OCI-LY1 (cell line): ENCODE measurements at regions not wholly inside any gene's neighbourhood (a gene's known extent, or its start where the extent isn't known, plus 50 kb on each side); places are given as distances from the start of the nearest gene placed in this dataset.

Source experiments
- H2AFZ ChIP-seq: fragments of 200-600 bp; sonication (generic), shearing (Covaris generic); 2 replicates; pipeline ENCODE4 v1.6.0; 2014; ENCODE audit warnings: antibody characterized with exemption, mild to moderate bottlenecking, low read length
- H3F3A ChIP-seq: fragments of 200-600 bp; sonication (generic), shearing (Covaris generic); 2 replicates; pipeline ENCODE4 v1.6.0; 2014; ENCODE audit warnings: mild to moderate bottlenecking, antibody characterized with exemption, low read length, moderate library complexity; ENCODE audit not compliant: insufficient read depth
- H3K27ac ChIP-seq: fragments of 200-600 bp; sonication (generic); 2 replicates; pipeline ENCODE4 v1.5.1; 2014; ENCODE audit warnings: low read length, mixed run types, mild to moderate bottlenecking, low read depth; ENCODE audit not compliant: poor library complexity, severe bottlenecking
- H3K27me3 ChIP-seq: fragments of 200-600 bp; sonication (generic); 2 replicates; pipeline ENCODE4 v1.6.0; 2014; ENCODE audit warnings: antibody characterized with exemption, mild to moderate bottlenecking, low read length, moderate library complexity; ENCODE audit not compliant: insufficient read depth
- H3K36me3 ChIP-seq: fragments of 200-600 bp; sonication (generic); 2 replicates; pipeline ENCODE4 v1.6.1; 2014; ENCODE audit warnings: mild to moderate bottlenecking, antibody characterized with exemption, low read length, moderate library complexity, mixed read lengths; ENCODE audit not compliant: insufficient read depth
- H3K4me1 ChIP-seq: fragments of 200-600 bp; sonication (generic); 2 replicates; pipeline ENCODE4 v1.5.1; 2014; ENCODE audit warnings: mild to moderate bottlenecking, low read length, moderate library complexity; ENCODE audit not compliant: insufficient read depth, severe bottlenecking
- H3K4me2 ChIP-seq: fragments of 200-600 bp; sonication (generic), shearing (Covaris generic); 2 replicates; pipeline ENCODE4 v1.6.1; 2014; ENCODE audit warnings: low read length
- H3K4me3 ChIP-seq: fragments of 200-600 bp; sonication (generic); 2 replicates; pipeline ENCODE4 v1.5.1; 2014; ENCODE audit warnings: low read length, low read depth, mild to moderate bottlenecking, mixed read lengths; ENCODE audit not compliant: poor library complexity, severe bottlenecking
- H3K79me2 ChIP-seq: fragments of 200-600 bp; shearing (Covaris generic); 2 replicates; pipeline ENCODE4 v1.6.1; 2016; ENCODE audit warnings: mixed run types, low read length, mixed read lengths; ENCODE audit not compliant: insufficient read depth
- H3K9ac ChIP-seq: fragments of 200-600 bp; sonication (generic), shearing (Covaris generic); 2 replicates; pipeline ENCODE4 v1.6.1; 2014; ENCODE audit warnings: mild to moderate bottlenecking, low read length, mixed read lengths
- H3K9me2 ChIP-seq: fragments of 200-600 bp; sonication (generic), shearing (Covaris generic); 2 replicates; pipeline ENCODE4 v1.6.1; 2014; ENCODE audit warnings: low read depth, mild to moderate bottlenecking, low read length, mixed read lengths
- H3K9me3 ChIP-seq: fragments of 200-600 bp; shearing (Covaris generic); 2 replicates; pipeline ENCODE4 v1.6.1; 2014; ENCODE audit warnings: low read length, mixed read lengths
- H4K20me1 ChIP-seq: fragments of 200-600 bp; sonication (generic), shearing (Covaris generic); 2 replicates; pipeline ENCODE4 v1.6.0; 2016; ENCODE audit warnings: mild to moderate bottlenecking, low read length; ENCODE audit not compliant: insufficient read depth
- EZH2 ChIP-seq: fragments of 200-600 bp; sonication (generic), shearing (Covaris generic); IDR thresholded peaks from 2 replicates; pipeline ENCODE4 v1.8.0; 2017; ENCODE audit warnings: borderline replicate concordance, mixed run types, mild to moderate bottlenecking, antibody characterized with exemption, low read length, moderate library complexity, mixed read lengths
- TF ChIP-seq, protein P1 (sequence below): fragments of 200-600 bp; sonication (generic), shearing (Covaris generic); IDR thresholded peaks from 2 replicates; pipeline ENCODE4 v1.5.1; 2017; ENCODE audit warnings: mild to moderate bottlenecking, antibody characterized with exemption, low read length, moderate library complexity, mixed read lengths

DNA sequence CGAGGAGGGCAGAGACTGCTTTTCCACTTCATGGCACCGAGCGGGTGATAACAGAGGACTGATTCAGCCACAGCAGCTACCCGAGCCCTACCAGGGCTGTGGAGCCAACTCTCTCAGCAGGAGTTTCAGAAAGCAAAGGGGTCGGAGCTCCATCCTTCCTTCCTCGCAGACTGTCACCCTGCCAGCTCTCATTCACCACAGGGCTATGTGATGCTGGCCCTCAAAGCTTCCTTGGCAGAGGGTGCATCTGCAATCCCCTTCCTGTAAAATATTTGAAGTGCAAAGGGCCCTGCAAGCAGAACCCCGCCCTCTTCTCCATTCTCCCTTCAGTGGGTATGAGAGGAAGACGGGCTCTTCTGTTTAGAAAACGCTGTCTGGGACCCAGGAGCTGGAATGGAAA lies 105.3 kb upstream of the LYZL2 start:
- Histone ChIP-seq H3K27ac (no peak overlapping the region), H3K9me3 (no peaks in the 10 kb centered on the region), H3K9ac (no peak overlapping the region), H3K79me2 (no peaks in the 10 kb centered on the region), H3F3A (no peaks in the 10 kb centered on the region), H3K4me2 (no peak overlapping the region), H3K4me1 (no peaks in the 10 kb centered on the region), H2AFZ (no peak overlapping the region), H4K20me1 (no peaks in the 10 kb centered on the region), H3K4me3 (no peak overlapping the region), H3K36me3 (no peaks in the 10 kb centered on the region), H3K9me2 (no peaks in the 10 kb centered on the region), H3K27me3 (no peaks in the 10 kb centered on the region; the same call in 1 of the 2 replicates)
- TF ChIP-seq, protein P1, sequence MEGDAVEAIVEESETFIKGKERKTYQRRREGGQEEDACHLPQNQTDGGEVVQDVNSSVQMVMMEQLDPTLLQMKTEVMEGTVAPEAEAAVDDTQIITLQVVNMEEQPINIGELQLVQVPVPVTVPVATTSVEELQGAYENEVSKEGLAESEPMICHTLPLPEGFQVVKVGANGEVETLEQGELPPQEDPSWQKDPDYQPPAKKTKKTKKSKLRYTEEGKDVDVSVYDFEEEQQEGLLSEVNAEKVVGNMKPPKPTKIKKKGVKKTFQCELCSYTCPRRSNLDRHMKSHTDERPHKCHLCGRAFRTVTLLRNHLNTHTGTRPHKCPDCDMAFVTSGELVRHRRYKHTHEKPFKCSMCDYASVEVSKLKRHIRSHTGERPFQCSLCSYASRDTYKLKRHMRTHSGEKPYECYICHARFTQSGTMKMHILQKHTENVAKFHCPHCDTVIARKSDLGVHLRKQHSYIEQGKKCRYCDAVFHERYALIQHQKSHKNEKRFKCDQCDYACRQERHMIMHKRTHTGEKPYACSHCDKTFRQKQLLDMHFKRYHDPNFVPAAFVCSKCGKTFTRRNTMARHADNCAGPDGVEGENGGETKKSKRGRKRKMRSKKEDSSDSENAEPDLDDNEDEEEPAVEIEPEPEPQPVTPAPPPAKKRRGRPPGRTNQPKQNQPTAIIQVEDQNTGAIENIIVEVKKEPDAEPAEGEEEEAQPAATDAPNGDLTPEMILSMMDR, result no peak
- no peak for TF ChIP-seq EZH2

DNA sequence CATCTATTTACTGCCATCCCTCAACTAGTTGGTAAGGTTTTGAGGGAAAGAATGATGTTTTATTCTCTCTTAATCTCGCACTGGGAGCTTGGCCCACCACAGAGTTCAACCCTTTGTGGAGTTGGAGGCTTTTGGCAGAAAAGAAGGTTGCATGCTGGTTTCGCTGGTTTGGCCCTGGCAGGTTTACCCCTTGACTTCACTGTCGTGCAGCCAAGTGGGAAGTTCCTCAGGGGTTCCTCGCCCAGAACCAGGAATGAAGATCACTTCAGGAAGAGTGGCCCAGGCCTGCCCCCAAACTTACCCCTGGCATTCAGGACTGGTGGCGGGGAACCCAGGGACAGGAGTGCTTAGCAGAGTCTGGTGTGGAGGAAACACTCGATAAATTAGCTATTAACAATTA lies 103.1 kb upstream of the LYZL2 start:
- Histone ChIP-seq H3K27me3 (no peaks in the 10 kb centered on the region; the same call in 1 of the 2 replicates), H3K9me3 (no peaks in the 10 kb centered on the region), H3K9ac (no peak overlapping the region), H3K4me2 (no peak overlapping the region), H3K36me3 (no peaks in the 10 kb centered on the region), H4K20me1 (no peaks in the 10 kb centered on the region), H3K4me3 (no peak overlapping the region), H3K79me2 (no peaks in the 10 kb centered on the region), H3K4me1 (no peaks in the 10 kb centered on the region), H3K27ac (no peak overlapping the region), H3F3A (no peaks in the 10 kb centered on the region), H2AFZ (no peak overlapping the region), H3K9me2 (no peaks in the 10 kb centered on the region)
- TF ChIP-seq, protein P1, result no peak
- TF ChIP-seq EZH2, result no peak

DNA sequence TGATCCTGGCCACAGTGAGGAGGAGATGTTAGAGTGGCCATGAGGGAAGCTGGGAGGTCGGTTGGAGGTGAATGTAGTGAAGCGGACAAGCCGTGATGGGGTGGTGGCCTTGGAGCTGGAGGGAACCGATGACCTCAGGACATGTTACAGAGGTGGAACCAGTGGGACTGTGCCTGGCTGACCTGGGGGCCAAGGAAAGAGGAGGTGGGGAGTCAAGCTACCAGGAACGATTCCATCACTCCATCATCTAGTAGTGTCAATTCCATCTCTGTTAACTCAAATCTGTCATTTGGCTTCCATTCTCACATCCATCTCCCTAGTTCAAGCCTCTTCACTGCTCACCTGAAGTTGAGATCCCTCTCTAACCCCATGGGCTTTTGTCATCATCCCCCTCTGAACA lies 102.4 kb upstream of the LYZL2 start:
- Histone ChIP-seq H3K79me2 (no peaks in the 10 kb centered on the region), H3K36me3 (no peaks in the 10 kb centered on the region), H2AFZ (no peak overlapping the region), H3K27ac (no peak overlapping the region), H3K4me2 (no peak overlapping the region), H3K4me3 (no peak overlapping the region), H3K9me3 (no peaks in the 10 kb centered on the region), H3K9me2 (no peaks in the 10 kb centered on the region), H3K27me3 (no peaks in the 10 kb centered on the region), H3F3A (no peaks in the 10 kb centered on the region), H3K9ac (no peak overlapping the region), H4K20me1 (no peaks in the 10 kb centered on the region), H3K4me1 (no peaks in the 10 kb centered on the region)
- TF ChIP-seq, protein P1, result no peak
- TF ChIP-seq EZH2, result no peak
